ENCODE measurements at regions not wholly inside any gene's neighbourhood (a gene's known extent, or its start where the extent isn't known, plus 50 kb on each side); places are given as distances from the start of the nearest gene placed in this dataset.
"Not testable (repeated sequence)": the region's sequence is repeated elsewhere in the genome, so short reads cannot be mapped to it uniquely, and the experiment has no call there.

GRCh38 chr14:106674509-106675125 is 1148.2 kb downstream of the TMEM121 start:
- not testable (repeated sequence) for H3K9me3 Mint-ChIP-seq, H3K36me3 Mint-ChIP-seq, H3K27ac Mint-ChIP-seq, H3K4me1 Mint-ChIP-seq, H3K4me3 Mint-ChIP-seq
- peaks cover 45% of the 10 kb centered on the region for H3K27me3 Mint-ChIP-seq
- CTCF ChIA-PET: interaction anchor here (1.2 to 9.1 kb wide), 4 partner anchors 12 to 48 kb away, joined by 3 to 82 read pairs (median 4); no protein-coding TSS in a partner anchor
- peak; percentile 71 for DNase-seq

- not testable (repeated sequence) for DNase-seq, H3K4me3 Mint-ChIP-seq, H3K36me3 Mint-ChIP-seq, H3K4me1 Mint-ChIP-seq, H3K27ac Mint-ChIP-seq, H3K9me3 Mint-ChIP-seq
- CTCF ChIA-PET: interaction anchor here (0.9 to 9.1 kb wide), 4 partner anchors 14 to 197 kb away, joined by 3 to 82 read pairs (median 4); no protein-coding TSS in a partner anchor
- peaks cover 46% of the 10 kb centered on the region for H3K27me3 Mint-ChIP-seq
Observed at GRCh38 chr14:106675716-106676115, 1149.3 kb downstream of the TMEM121 start.

- Mint-ChIP-seq H3K9me3 (no peaks in the 10 kb centered on the region), H3K4me1 (peaks cover 2% of the 10 kb centered on the region), H3K36me3 (no peaks in the 10 kb centered on the region), H3K4me3 (no peak overlapping the region), H3K27ac (no peak overlapping the region), H3K27me3 (peaks cover 32% of the 10 kb centered on the region)
- DNase-seq: no peak
- CTCF ChIA-PET: interaction anchor here (1.0 to 3.8 kb wide), 6 partner anchors 8 to 112 kb away, joined by 3 to 21 read pairs (median 6); no protein-coding TSS in a partner anchor
Observed at GRCh38 chr14:106679776-106680175, 1153.4 kb downstream of the TMEM121 start.

DNA sequence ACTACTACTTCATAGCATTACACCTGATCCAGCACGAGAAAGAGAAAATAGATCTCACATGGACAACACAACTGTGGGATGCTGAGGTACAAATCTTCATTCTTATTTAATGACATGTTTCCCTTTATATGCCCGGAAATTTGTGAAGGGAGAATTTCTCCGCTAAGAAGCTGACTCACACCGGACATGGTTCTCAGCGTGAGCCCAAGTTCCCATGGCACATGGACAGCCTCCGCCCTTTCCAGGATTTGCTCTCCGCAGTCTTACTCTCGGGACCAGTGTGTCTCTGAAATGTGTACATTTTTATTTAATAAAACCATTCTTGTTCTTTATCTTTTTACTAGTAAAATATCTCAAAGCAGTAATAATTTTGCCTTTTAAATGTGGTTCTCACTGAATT is 1154.8 kb downstream of the TMEM121 start:
- no peak overlapping the region for H3K4me3 Mint-ChIP-seq

DNA sequence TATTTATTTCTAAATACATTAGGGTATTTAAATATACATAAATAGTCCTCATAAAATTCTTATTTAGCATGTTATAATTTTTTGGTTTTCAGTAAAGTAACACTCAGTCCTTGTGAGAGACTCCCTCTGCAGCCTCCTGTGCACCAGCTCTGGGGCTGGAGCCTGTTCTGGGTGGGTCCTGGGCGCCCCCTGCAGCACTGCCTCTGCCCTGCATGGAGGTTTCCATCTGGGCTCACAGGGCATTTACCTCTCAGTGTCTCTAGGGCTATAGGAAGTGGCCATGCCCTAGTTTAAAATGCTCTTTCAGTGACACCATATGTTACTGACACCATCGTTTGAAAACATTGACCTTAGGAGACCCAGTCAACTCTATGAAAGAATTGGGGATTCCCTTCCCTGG is 1155.2 kb downstream of the TMEM121 start:
- Mint-ChIP-seq H3K4me3 (no peak overlapping the region), H3K4me1 (no peaks in the 10 kb centered on the region), H3K36me3 (no peaks in the 10 kb centered on the region), H3K27me3 (peaks cover 44% of the 10 kb centered on the region), H3K27ac (no peak overlapping the region), H3K9me3 (no peaks in the 10 kb centered on the region)
- peak; percentile 23 for DNase-seq
- CTCF ChIA-PET: interaction anchor here (1.4 to 3.8 kb wide), 2 partner anchors 9 to 18 kb away, joined by 3 to 21 read pairs; no protein-coding TSS in a partner anchor

More for the DNA sequence above, 1154.8 kb downstream of the TMEM121 start:
- Mint-ChIP-seq H3K36me3 (no peaks in the 10 kb centered on the region), H3K27me3 (peaks cover 41% of the 10 kb centered on the region), H3K9me3 (no peaks in the 10 kb centered on the region), H3K27ac (no peak overlapping the region), H3K4me1 (no peaks in the 10 kb centered on the region)
- DNase-seq: no peak
- CTCF ChIA-PET: interaction anchor here (1.4 to 3.8 kb wide), 2 partner anchors 9 to 18 kb away, joined by 3 to 21 read pairs; no protein-coding TSS in a partner anchor

DNA sequence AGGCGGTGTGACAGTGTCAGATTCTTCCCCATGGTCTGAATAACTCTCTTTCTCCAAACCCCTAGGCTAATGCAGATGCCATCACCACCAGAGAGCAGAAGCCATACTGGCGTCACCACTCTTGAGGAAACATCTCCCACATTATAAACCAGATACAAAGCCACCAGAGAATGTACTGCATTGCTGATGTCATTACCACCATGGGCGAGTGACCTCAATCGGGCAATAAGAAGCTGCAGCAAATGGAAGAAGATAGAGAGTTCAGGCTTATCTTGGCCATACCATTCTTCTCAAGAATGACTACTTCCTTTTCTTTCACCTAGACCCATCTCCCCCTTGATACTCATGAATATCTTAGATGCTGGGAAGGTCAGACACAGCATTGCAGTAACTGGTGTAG is 1157.2 kb downstream of the TMEM121 start:
- DNase-seq: no peak
- Mint-ChIP-seq H3K4me1 (no peaks in the 10 kb centered on the region), H3K27ac (no peak overlapping the region), H3K9me3 (no peaks in the 10 kb centered on the region), H3K27me3 (peaks cover 46% of the 10 kb centered on the region), H3K36me3 (no peaks in the 10 kb centered on the region), H3K4me3 (no peak overlapping the region)
- CTCF ChIA-PET: interaction anchor here (1.0 to 2.0 kb wide), 5 partner anchors 10 to 266 kb away, joined by 3 to 5 read pairs (median 4); no protein-coding TSS in a partner anchor

DNA sequence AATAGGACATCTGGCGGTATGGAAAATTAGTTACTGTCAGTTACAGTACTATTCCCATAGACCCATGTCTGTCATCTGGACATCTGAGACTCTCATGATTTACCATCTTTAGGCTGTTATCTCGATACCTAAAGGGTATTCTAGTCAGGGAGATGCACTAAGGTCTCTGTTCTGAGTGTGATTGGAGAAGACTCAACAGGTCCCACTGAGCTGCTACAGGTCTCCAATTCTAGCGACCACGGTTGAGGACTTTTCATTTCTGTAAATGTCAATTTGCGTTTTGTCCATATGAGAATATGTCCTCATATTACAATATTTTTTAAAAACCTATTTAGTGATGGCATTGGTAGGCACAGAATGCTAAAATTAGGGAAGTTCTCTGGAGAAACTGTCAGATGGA is 1160.2 kb downstream of the TMEM121 start:
- Mint-ChIP-seq H3K4me1 (peaks cover 10% of the 10 kb centered on the region), H3K27me3 (peaks cover 40% of the 10 kb centered on the region), H3K4me3 (no peak overlapping the region), H3K36me3 (no peaks in the 10 kb centered on the region), H3K27ac (no peak overlapping the region), H3K9me3 (no peaks in the 10 kb centered on the region)
- CTCF ChIA-PET: interaction anchor here (0.7 kb wide), 1 partner anchor 592 kb away, joined by 3 read pairs; no protein-coding TSS in a partner anchor
- no peak for DNase-seq

- Mint-ChIP-seq H3K4me1 (peaks cover 14% of the 10 kb centered on the region), H3K9me3 (no peaks in the 10 kb centered on the region), H3K36me3 (no peaks in the 10 kb centered on the region), H3K27me3 (peaks cover 37% of the 10 kb centered on the region), H3K27ac (no peak overlapping the region), H3K4me3 (no peak overlapping the region)
- CTCF ChIA-PET: interaction anchor here (0.8 to 2.9 kb wide), 10 partner anchors 11 to 126 kb away, joined by 3 to 23 read pairs (median 4); no protein-coding TSS in a partner anchor
- no peak for DNase-seq
Observed at GRCh38 chr14:106690333-106690891, 1164.0 kb downstream of the TMEM121 start.

GRCh38 chr14:106691601-106692291 is 1165.4 kb downstream of the TMEM121 start:
- Mint-ChIP-seq H3K27me3 (peaks cover 28% of the 10 kb centered on the region), H3K4me1 (peaks cover 14% of the 10 kb centered on the region), H3K4me3 (no peak overlapping the region), H3K36me3 (no peaks in the 10 kb centered on the region), H3K9me3 (no peaks in the 10 kb centered on the region), H3K27ac (no peak overlapping the region)
- peak; percentile 75 for DNase-seq
- CTCF ChIA-PET: interaction anchor here (0.6 to 2.9 kb wide), 22 partner anchors 13 to 401 kb away, joined by 3 to 23 read pairs (median 4); no protein-coding TSS in a partner anchor

DNA sequence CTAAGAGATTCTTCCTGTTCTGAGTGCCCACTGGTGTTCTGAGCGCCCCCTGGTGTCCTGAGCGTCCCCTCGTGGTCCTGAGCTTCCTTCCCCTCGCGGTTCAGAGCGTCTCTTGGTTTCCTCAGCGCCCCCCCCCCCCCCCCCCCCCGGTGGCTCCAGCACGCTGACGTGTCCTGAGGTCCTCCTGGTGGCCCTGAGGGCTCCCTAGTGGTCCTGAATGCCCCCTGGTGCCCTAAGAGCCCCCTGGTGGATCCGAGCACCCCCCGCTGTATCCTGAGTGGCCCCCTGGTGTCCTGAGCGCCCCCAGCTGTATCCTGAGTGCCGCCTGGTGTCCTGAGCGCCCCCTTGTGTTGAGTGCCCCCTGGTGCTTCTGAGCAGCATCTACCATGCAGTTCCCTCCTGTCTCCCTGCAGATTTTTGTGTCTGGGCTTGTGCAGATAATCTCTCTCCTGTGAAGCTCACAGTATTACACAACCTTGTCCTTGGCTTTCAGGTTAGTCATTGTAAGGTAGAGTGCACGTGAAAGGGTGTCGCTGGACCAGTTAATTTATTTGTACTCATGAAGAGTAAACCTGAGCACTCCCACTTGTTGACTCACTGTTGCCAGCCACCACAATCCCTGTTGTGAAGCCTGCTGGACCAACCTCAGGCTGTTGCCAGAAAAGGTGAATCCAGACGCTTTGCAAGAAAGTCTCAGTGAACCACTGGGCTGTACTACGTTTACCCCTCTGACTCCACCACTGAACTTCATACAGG is 1168.4 kb downstream of the TMEM121 start:
- DNase-seq: peak; percentile 61
- CTCF ChIA-PET: interaction anchor here (0.8 to 2.7 kb wide), 6 partner anchors 11 to 34 kb away, joined by 3 to 10 read pairs (median 4); no protein-coding TSS in a partner anchor
- Mint-ChIP-seq H3K27me3 (peaks cover 20% of the 10 kb centered on the region), H3K9me3 (no peaks in the 10 kb centered on the region), H3K27ac (no peak overlapping the region), H3K4me3 (no peak overlapping the region), H3K4me1 (peaks cover 28% of the 10 kb centered on the region), H3K36me3 (no peaks in the 10 kb centered on the region)

GRCh38 chr14:106698620-106699267 is 1172.4 kb downstream of the TMEM121 start:
- peak overlapping the region; percentile 24 for H3K27ac Mint-ChIP-seq
- peaks cover 23% of the 10 kb centered on the region for H3K4me1 Mint-ChIP-seq
- H3K4me3 Mint-ChIP-seq, H3K9me3 Mint-ChIP-seq, CTCF ChIA-PET, H3K36me3 Mint-ChIP-seq, H3K27me3 Mint-ChIP-seq: not testable (repeated sequence)
- DNase-seq: peak; percentile 58

- DNase-seq, H3K4me3 Mint-ChIP-seq, CTCF ChIA-PET, H3K27ac Mint-ChIP-seq, H3K9me3 Mint-ChIP-seq, H3K36me3 Mint-ChIP-seq, H3K27me3 Mint-ChIP-seq: not testable (repeated sequence)
- H3K4me1 Mint-ChIP-seq: peaks cover 22% of the 10 kb centered on the region
Observed at GRCh38 chr14:106703651-106704050, 1177.3 kb downstream of the TMEM121 start.

DNA sequence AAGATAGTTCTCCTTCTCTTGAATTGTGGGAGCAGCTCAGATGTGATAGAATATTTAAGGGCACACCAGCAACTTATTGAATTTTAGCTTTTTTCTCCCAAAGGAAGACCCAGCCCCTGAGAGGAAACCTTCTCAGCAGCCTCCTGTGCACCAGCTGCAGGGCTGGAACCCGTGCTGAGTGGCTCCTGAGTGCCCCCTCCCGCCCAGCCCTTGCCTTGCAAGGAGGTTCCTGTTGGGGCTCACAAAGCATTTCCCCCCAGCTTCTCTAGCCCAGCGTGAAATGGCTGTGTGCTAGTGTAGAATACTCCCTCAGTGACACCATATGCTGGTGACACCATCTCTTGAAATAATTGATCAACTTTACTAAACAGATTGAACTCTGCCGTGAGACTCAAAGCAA is 1180.1 kb downstream of the TMEM121 start:
- peak; percentile 35 for DNase-seq
- CTCF ChIA-PET, H3K27me3 Mint-ChIP-seq: not testable (repeated sequence)

More for the DNA sequence above, 1180.1 kb downstream of the TMEM121 start:
- not testable (repeated sequence) for H3K9me3 Mint-ChIP-seq, H3K36me3 Mint-ChIP-seq, H3K4me3 Mint-ChIP-seq, H3K27ac Mint-ChIP-seq
- H3K4me1 Mint-ChIP-seq: peaks cover 12% of the 10 kb centered on the region
